ENCODE measurements at regions not wholly inside any gene's neighbourhood (a gene's known extent, or its start where the extent isn't known, plus 50 kb on each side); places are given as distances from the start of the nearest gene placed in this dataset.
A peak's percentile ranks its signal among the peaks of the same experiment; 100 is the strongest.

DNA sequence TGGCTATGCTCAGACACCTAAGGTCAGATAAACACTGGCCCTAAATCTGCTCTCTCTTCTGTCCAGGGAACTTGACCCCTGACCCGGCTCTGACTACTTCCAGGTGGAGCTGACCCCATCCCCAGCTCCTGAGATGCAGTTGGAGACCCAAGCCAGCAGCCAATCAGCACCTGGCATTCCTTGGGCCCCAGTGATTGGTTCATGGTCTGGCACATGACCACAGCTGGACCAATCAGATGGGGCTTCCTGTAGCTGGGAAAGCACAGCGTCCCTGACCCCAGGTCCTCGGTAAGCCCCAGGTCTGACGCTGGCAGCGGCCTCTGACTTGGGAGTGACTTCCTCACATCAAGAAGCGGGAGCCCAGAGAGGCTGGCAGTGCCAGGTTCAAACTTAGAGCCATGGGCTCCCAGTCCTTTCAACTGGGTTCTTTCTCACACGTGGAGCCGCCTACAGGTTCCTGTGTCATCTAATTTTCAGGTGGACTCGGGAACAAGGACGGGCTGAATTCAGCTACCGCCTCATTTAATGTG, 915.4 kb upstream of the TMEM132C start:
- no peak for DNase-seq (ENCODE audit: low spot score)
- TF ChIP-seq, protein P1, sequence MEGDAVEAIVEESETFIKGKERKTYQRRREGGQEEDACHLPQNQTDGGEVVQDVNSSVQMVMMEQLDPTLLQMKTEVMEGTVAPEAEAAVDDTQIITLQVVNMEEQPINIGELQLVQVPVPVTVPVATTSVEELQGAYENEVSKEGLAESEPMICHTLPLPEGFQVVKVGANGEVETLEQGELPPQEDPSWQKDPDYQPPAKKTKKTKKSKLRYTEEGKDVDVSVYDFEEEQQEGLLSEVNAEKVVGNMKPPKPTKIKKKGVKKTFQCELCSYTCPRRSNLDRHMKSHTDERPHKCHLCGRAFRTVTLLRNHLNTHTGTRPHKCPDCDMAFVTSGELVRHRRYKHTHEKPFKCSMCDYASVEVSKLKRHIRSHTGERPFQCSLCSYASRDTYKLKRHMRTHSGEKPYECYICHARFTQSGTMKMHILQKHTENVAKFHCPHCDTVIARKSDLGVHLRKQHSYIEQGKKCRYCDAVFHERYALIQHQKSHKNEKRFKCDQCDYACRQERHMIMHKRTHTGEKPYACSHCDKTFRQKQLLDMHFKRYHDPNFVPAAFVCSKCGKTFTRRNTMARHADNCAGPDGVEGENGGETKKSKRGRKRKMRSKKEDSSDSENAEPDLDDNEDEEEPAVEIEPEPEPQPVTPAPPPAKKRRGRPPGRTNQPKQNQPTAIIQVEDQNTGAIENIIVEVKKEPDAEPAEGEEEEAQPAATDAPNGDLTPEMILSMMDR (IDR thresholded peaks at IDR 0.05; ENCODE audit: extremely low read depth, insufficient read depth, missing control alignments) = no peak
- in situ Hi-C loops (cut with MboI; ENCODE audit: low pct_unique_long_range_greater_than_20kb, low sequenced_read_pairs, unreplicated experiment) = no loop called here

DNA sequence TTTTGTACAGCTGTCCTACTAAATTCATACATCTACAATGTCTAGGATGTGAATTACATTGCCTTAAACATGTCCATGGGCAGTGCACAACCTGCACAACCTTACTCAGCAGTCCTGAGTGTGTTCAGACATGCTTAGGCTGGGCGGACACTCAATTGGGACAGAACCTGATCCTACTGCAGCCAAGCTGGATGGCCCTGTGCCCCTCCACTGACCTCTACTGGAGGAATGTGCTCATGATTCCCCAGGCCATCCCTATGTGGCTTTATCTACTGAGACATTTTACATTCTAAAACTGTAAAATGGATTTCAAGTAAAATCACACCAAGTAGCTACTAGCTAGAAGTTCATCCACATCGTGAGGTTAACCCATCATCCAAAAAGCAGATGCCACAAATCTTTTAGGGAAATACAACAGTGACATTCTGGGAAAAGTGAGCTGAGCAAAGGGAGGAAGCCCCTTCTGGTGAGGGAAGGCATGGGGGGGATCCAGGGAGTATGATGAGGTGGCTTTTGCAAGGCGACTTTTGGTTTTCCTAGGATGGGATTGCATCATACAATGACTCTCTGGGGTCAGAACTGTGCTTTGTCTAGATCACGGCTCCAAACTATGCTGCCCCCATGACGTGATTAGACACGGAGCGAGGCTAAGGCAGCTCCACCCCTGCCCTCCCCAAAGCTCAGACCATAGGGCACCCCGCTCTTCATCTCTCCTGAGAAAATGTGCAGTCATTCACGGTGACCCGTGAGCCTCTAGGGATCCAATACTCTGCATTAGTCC, 911.7 kb upstream of the TMEM132C start:
- in situ Hi-C loops (cut with MboI; ENCODE audit: low pct_unique_long_range_greater_than_20kb, low sequenced_read_pairs, unreplicated experiment) = no loop called here
- DNase-seq (ENCODE audit: low spot score) = no peak
- TF ChIP-seq, protein P1 (IDR thresholded peaks at IDR 0.05; ENCODE audit: extremely low read depth, insufficient read depth, missing control alignments) = no peak

DNA sequence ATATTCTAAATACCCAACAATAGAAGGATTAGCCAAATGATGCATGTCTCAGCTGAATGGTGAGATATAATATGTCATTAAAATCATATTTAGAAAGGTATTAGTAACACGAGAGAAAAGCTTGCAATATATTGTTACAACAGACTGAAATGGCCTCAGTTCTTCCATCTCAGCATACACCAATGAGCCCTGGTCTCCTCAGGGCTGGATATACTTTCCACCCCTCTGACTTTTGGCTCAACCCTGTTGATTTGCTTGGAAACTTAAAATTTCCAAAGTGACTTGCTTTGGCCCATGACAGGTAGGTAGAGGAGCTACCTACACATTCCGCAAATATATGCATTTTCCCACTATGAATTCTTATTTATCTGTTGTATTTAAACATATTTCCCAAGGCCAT, 908.1 kb upstream of the TMEM132C start:
- no peak for DNase-seq (ENCODE audit: low spot score)
- in situ Hi-C loops (cut with MboI; ENCODE audit: low pct_unique_long_range_greater_than_20kb, low sequenced_read_pairs, unreplicated experiment) = no loop called here
- TF ChIP-seq, protein P1 (IDR thresholded peaks at IDR 0.05; ENCODE audit: extremely low read depth, insufficient read depth, missing control alignments) = no peak

DNA sequence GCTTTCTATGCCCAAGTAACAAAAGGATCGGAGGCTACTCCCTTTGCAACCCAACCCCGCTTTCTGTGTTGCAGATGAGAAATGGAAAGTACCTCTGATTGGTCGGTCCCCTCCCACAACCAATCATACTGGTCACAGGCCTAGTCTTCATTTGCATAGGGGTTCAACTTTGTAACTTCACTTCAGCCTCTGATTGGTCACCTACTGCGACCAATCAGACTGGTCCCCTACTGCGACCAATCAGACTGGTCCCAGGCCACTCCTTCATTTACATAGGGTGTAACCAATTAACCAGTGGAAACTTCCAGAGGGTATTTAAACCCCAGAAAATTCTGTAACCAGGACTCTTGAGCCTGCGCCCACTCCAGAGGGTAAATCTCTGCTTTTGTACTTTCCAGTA, 906.4 kb upstream of the TMEM132C start:
- in situ Hi-C loops (cut with MboI; ENCODE audit: low pct_unique_long_range_greater_than_20kb, low sequenced_read_pairs, unreplicated experiment) = no loop called here
- no peak for DNase-seq (ENCODE audit: low spot score)
- TF ChIP-seq, protein P1 (IDR thresholded peaks at IDR 0.05; ENCODE audit: extremely low read depth, insufficient read depth, missing control alignments) = no peak

DNA sequence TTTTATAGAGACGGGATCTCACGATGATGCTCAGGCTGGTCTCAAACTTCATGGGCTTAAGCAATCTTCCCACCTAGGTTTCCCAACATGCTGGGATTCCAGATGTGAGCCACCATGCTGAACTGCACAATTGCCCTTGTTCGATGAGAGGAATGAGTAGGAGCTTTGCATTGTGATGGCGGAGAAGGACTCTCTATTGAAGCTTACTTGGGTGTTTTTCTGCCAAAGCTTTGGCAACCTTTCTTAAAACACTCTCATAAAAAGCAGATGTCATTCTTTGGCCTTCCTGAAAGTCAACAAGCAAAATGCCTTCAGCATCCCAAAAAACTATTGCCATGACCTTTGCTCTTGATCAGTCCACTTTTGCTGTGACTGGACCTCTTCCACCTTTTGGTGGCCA, 904.8 kb upstream of the TMEM132C start:
- TF ChIP-seq, protein P1 (IDR thresholded peaks at IDR 0.05; ENCODE audit: extremely low read depth, insufficient read depth, missing control alignments) = no peak
- in situ Hi-C loops (cut with MboI; ENCODE audit: low pct_unique_long_range_greater_than_20kb, low sequenced_read_pairs, unreplicated experiment) = no loop called here
- DNase-seq (ENCODE audit: low spot score) = no peak

DNA sequence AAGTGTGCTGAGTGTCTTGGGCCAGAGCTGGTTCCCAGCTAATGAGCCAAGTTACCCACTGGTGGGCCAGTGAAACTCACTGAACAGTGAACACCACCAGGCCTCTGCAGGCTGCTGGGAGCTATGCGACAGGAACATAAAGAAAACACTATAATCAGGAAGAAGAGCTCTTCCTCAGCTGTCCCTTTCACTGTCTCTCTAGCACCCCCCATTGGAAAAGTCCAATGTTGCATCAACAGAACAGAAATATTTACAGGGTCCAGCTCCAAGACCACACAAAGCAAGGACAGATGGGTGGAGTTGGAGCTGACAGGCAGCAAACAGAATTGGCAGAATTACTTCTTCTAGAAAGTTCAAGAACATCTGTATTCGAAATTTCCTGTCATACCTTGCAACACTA, 903.6 kb upstream of the TMEM132C start:
- TF ChIP-seq, protein P1 (IDR thresholded peaks at IDR 0.05; ENCODE audit: extremely low read depth, insufficient read depth, missing control alignments) = peak; percentile 19
- in situ Hi-C loops (cut with MboI; ENCODE audit: low pct_unique_long_range_greater_than_20kb, low sequenced_read_pairs, unreplicated experiment) = no loop called here
- DNase-seq (ENCODE audit: low spot score) = no peak

Data from GM13977 (cell line).